Mesothelial cell of epicardium (in vitro differentiated cells): ENCODE measurements at regions not wholly inside any gene's neighbourhood (a gene's known extent, or its start where the extent isn't known, plus 50 kb on each side); places are given as distances from the start of the nearest gene placed in this dataset.

Experiments
- DNase-seq, 2 experiments: peaks; one replicate each; pipeline ENCODE4 v3.0.0; 2021; ENCODE audit warnings: low spot score in 2 of 2; ENCODE audit not compliant: unreplicated experiment in 2 of 2
- H3K27ac Mint-ChIP-seq: 2 replicates; pipeline ENCODE4 v1.8.0; 2021; ENCODE audit warnings: mixed read lengths
- H3K27me3 Mint-ChIP-seq: 2 replicates; pipeline ENCODE4 v1.8.0; 2021; ENCODE audit warnings: low read depth, mixed read lengths
- H3K36me3 Mint-ChIP-seq: 2 replicates; pipeline ENCODE4 v1.8.0; 2021; ENCODE audit warnings: mixed read lengths
- H3K4me1 Mint-ChIP-seq: 2 replicates; pipeline ENCODE4 v1.8.0; 2021; ENCODE audit warnings: mixed read lengths
- H3K4me3 Mint-ChIP-seq: 2 replicates; pipeline ENCODE4 v1.8.0; 2021; ENCODE audit warnings: mild to moderate bottlenecking, moderate library complexity, mixed read lengths
- H3K9me3 Mint-ChIP-seq: 2 replicates; pipeline ENCODE4 v1.8.0; 2021; ENCODE audit warnings: mixed read lengths
- TF ChIP-seq, protein P1 (sequence below): fragments of 200-600 bp; sonication (generic); IDR thresholded peaks from one replicate; pipeline ENCODE4 v1.5.0; 2021; ENCODE audit warnings: antibody characterized with exemption; ENCODE audit not compliant: unreplicated experiment

GRCh38 chr13:63691474-63691873 is 2275.8 kb upstream of the PCDH20 start:
- peaks cover 10% of the 10 kb centered on the region for H3K9me3 Mint-ChIP-seq
- TF ChIP-seq, protein P1, sequence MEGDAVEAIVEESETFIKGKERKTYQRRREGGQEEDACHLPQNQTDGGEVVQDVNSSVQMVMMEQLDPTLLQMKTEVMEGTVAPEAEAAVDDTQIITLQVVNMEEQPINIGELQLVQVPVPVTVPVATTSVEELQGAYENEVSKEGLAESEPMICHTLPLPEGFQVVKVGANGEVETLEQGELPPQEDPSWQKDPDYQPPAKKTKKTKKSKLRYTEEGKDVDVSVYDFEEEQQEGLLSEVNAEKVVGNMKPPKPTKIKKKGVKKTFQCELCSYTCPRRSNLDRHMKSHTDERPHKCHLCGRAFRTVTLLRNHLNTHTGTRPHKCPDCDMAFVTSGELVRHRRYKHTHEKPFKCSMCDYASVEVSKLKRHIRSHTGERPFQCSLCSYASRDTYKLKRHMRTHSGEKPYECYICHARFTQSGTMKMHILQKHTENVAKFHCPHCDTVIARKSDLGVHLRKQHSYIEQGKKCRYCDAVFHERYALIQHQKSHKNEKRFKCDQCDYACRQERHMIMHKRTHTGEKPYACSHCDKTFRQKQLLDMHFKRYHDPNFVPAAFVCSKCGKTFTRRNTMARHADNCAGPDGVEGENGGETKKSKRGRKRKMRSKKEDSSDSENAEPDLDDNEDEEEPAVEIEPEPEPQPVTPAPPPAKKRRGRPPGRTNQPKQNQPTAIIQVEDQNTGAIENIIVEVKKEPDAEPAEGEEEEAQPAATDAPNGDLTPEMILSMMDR: no peak
- no peak overlapping the region for H3K4me3 Mint-ChIP-seq
- peaks cover 2% of the 10 kb centered on the region for H3K36me3 Mint-ChIP-seq
- H3K27ac Mint-ChIP-seq: no peak overlapping the region
- H3K4me1 Mint-ChIP-seq: peaks cover 4% of the 10 kb centered on the region
- DNase-seq: no peak
- H3K27me3 Mint-ChIP-seq: no peaks in the 10 kb centered on the region

DNA sequence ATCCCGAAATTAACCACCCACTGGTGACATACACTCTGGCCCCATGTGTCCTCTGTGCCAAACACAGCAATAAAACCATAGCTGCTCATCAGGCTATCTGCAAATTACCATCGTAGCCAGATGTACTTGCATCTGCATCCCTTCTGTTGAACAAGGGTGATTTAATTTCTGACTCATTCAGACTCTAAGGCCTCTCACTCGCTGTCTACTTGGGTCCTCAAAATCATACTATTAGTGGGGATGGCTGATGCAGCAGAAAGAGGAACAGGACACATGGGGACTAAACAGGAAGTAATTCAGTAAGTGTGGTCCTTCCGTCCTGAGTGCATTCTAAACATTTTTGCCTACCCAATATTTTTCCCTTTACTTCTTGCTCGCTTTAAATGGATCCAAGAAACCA is 2275.0 kb upstream of the PCDH20 start:
- Mint-ChIP-seq H3K9me3 (peaks cover 10% of the 10 kb centered on the region), H3K4me3 (no peak overlapping the region), H3K27me3 (no peaks in the 10 kb centered on the region), H3K36me3 (peaks cover 2% of the 10 kb centered on the region), H3K4me1 (no peaks in the 10 kb centered on the region), H3K27ac (no peak overlapping the region)
- TF ChIP-seq, protein P1: no peak
- no peak for DNase-seq

- no peak overlapping the region for H3K4me3 Mint-ChIP-seq
Observed at GRCh38 chr13:63684822-63685221, 2269.2 kb upstream of the PCDH20 start.

DNA sequence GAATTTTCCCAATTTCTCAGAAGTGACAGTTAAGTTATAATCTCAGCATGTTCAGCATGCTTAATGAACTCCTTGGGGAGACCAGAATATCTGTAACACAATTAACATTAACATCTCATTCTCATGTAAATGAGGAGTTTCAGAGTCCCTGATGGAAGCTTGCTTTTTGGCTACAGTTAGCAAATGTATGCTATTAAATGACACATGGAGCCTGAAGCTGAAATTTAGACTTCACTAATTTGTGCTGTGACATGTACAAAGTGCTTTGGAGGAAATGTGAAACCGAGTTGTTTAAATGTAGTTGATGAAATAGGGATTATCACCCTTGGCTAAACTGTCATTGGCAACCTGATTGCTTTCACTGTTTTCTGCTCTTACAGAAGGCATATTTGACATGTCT is 2265.1 kb upstream of the PCDH20 start:
- no peak overlapping the region for H3K4me3 Mint-ChIP-seq
- no peak for DNase-seq
- TF ChIP-seq, protein P1: no peak
- H3K4me1 Mint-ChIP-seq: peaks cover 2% of the 10 kb centered on the region
- H3K27ac Mint-ChIP-seq: no peak overlapping the region
- peaks cover 7% of the 10 kb centered on the region for H3K36me3 Mint-ChIP-seq
- H3K27me3 Mint-ChIP-seq: no peaks in the 10 kb centered on the region
- H3K9me3 Mint-ChIP-seq: peaks cover 25% of the 10 kb centered on the region

More at GRCh38 chr13:63684822-63685221, 2269.2 kb upstream of the PCDH20 start:
- Mint-ChIP-seq H3K27me3 (no peaks in the 10 kb centered on the region), H3K36me3 (peaks cover 7% of the 10 kb centered on the region), H3K27ac (no peak overlapping the region), H3K4me1 (no peaks in the 10 kb centered on the region), H3K9me3 (peaks cover 19% of the 10 kb centered on the region)
- no peak for DNase-seq
- TF ChIP-seq, protein P1: no peak

GRCh38 chr13:63671296-63671695 is 2255.6 kb upstream of the PCDH20 start:
- Mint-ChIP-seq H3K27me3 (no peaks in the 10 kb centered on the region), H3K36me3 (no peaks in the 10 kb centered on the region), H3K9me3 (no peaks in the 10 kb centered on the region), H3K4me1 (no peaks in the 10 kb centered on the region), H3K4me3 (no peak overlapping the region), H3K27ac (no peak overlapping the region)
- no peak for DNase-seq
- TF ChIP-seq, protein P1: no peak

- peaks cover 19% of the 10 kb centered on the region for H3K9me3 Mint-ChIP-seq
- no peak for DNase-seq
- TF ChIP-seq, protein P1: no peak
Observed at GRCh38 chr13:63651394-63651793, 2235.7 kb upstream of the PCDH20 start.

More at GRCh38 chr13:63651394-63651793, 2235.7 kb upstream of the PCDH20 start:
- H3K27me3 Mint-ChIP-seq: no peaks in the 10 kb centered on the region
- H3K27ac Mint-ChIP-seq: no peak overlapping the region
- peaks cover 6% of the 10 kb centered on the region for H3K4me1 Mint-ChIP-seq
- H3K36me3 Mint-ChIP-seq: no peaks in the 10 kb centered on the region
- no peak overlapping the region for H3K4me3 Mint-ChIP-seq
